ENCODE measurements at regions not wholly inside any gene's neighbourhood (a gene's known extent, or its start where the extent isn't known, plus 50 kb on each side); places are given as distances from the start of the nearest gene placed in this dataset.

- H3K27ac ChIP-seq: no peak overlapping the region
- in situ Hi-C loops (cut with HindIII; ENCODE audit: low pct_ligation_motif_present, low sequenced_read_pairs): no loop called here
- DNase-seq: no peak
- H3K36me3 ChIP-seq (replicated peaks): no peaks in the 10 kb centered on the region
- H3K4me3 ChIP-seq (ENCODE audit: low read depth, low read length): no peak overlapping the region
- TF ChIP-seq CTCF (IDR thresholded peaks at IDR 0.05; ENCODE audit: low read depth, low read length, missing control alignments): no peak
- no peaks in the 10 kb centered on the region for H3K27me3 ChIP-seq (replicated peaks)
Observed at GRCh38 chr15:88399021-88399685, 68.0 kb downstream of the MRPL46 start.

GRCh38 chr15:88398011-88398410 is 69.2 kb downstream of the MRPL46 start:
- in situ Hi-C loops (cut with HindIII; ENCODE audit: low pct_ligation_motif_present, low sequenced_read_pairs): no loop called here
- TF ChIP-seq CTCF (IDR thresholded peaks at IDR 0.05; ENCODE audit: low read depth, low read length, missing control alignments): no peak
- DNase-seq: no peak

GRCh38 chr15:88397506-88397905 is 69.7 kb downstream of the MRPL46 start:
- in situ Hi-C loops (cut with HindIII; ENCODE audit: low pct_ligation_motif_present, low sequenced_read_pairs): no loop called here
- no peak for TF ChIP-seq CTCF (IDR thresholded peaks at IDR 0.05; ENCODE audit: low read depth, low read length, missing control alignments)
- H3K27ac ChIP-seq: no peak overlapping the region
- H3K36me3 ChIP-seq (replicated peaks): no peaks in the 10 kb centered on the region
- DNase-seq: no peak
- no peak overlapping the region for H3K4me3 ChIP-seq (ENCODE audit: low read depth, low read length)
- H3K27me3 ChIP-seq (replicated peaks): no peaks in the 10 kb centered on the region

More at GRCh38 chr15:88398011-88398410, 69.2 kb downstream of the MRPL46 start:
- no peaks in the 10 kb centered on the region for H3K36me3 ChIP-seq (replicated peaks)
- H3K4me3 ChIP-seq (ENCODE audit: low read depth, low read length): no peak overlapping the region
- H3K27ac ChIP-seq: no peak overlapping the region
- no peaks in the 10 kb centered on the region for H3K27me3 ChIP-seq (replicated peaks)

- no peaks in the 10 kb centered on the region for H3K36me3 ChIP-seq (replicated peaks)
- no peak for DNase-seq
- in situ Hi-C loops (cut with HindIII; ENCODE audit: low pct_ligation_motif_present, low sequenced_read_pairs): no loop called here
- no peak overlapping the region for H3K4me3 ChIP-seq (ENCODE audit: low read depth, low read length)
- H3K27ac ChIP-seq: no peak overlapping the region
- H3K27me3 ChIP-seq (replicated peaks): no peaks in the 10 kb centered on the region
- no peak for TF ChIP-seq CTCF (IDR thresholded peaks at IDR 0.05; ENCODE audit: low read depth, low read length, missing control alignments)
Observed at GRCh38 chr15:88395872-88396781, 71.1 kb downstream of the MRPL46 start.

- in situ Hi-C loops (cut with HindIII; ENCODE audit: low pct_ligation_motif_present, low sequenced_read_pairs): no loop called here
- no peak for TF ChIP-seq CTCF (IDR thresholded peaks at IDR 0.05; ENCODE audit: low read depth, low read length, missing control alignments)
- H3K27me3 ChIP-seq (replicated peaks): no peaks in the 10 kb centered on the region
- no peak overlapping the region for H3K4me3 ChIP-seq (ENCODE audit: low read depth, low read length)
- H3K36me3 ChIP-seq (replicated peaks): no peaks in the 10 kb centered on the region
- H3K27ac ChIP-seq: no peak overlapping the region
- DNase-seq: no peak
Observed at GRCh38 chr15:88395241-88395640, 71.9 kb downstream of the MRPL46 start.
